ENCODE measurements at regions not wholly inside any gene's neighbourhood (a gene's known extent, or its start where the extent isn't known, plus 50 kb on each side); places are given as distances from the start of the nearest gene placed in this dataset.

- TF ChIP-seq CTCF (IDR thresholded peaks at IDR 0.05) (no peak), POLR2A (IDR thresholded peaks at IDR 0.05) (no peak)
Observed at GRCh38 chr2:221975151-221975550, 323.6 kb downstream of the PAX3 start.
